Neutrophil (primary cell): ENCODE measurements at regions not wholly inside any gene's neighbourhood (a gene's known extent, or its start where the extent isn't known, plus 50 kb on each side); places are given as distances from the start of the nearest gene placed in this dataset.

Experiments
- H3K27ac ChIP-seq: fragments of 200-600 bp; sonication (generic); 2 replicates; pipeline ENCODE4 v1.5.1; 2016; ENCODE audit warnings: mild to moderate bottlenecking, moderate library complexity
- H3K27me3 ChIP-seq: fragments of 200-600 bp; sonication (generic); 2 replicates; pipeline ENCODE4 v1.6.0; 2016; ENCODE audit warnings: mild to moderate bottlenecking
- H3K36me3 ChIP-seq: fragments of 200-600 bp; sonication (generic); 2 replicates; pipeline ENCODE4 v1.5.1; 2017
- H3K4me1 ChIP-seq, 2 experiments: fragments of 200-600 bp in 1 of 2; sonication (generic) in 1 of 2; 1 replicate in 1 of 2; 2 replicates in 1 of 2; pipeline versions ENCODE4 v1.5.1 to v1.6.1; 2013 to 2016; ENCODE audit warnings: low read depth in 1 of 2, low read length in 1 of 2, mild to moderate bottlenecking in 1 of 2, moderate library complexity in 1 of 2; ENCODE audit not compliant: control insufficient read depth in 1 of 2, insufficient read depth in 1 of 2
- H3K4me3 ChIP-seq, 2 experiments: fragments of 200-600 bp in 1 of 2; sonication (generic) in 1 of 2; 1 replicate in 1 of 2; 2 replicates in 1 of 2; pipeline ENCODE4 v1.5.1; 2013 to 2016; ENCODE audit warnings: low read depth in 1 of 2, low read length in 1 of 2, mild to moderate bottlenecking in 1 of 2, moderate library complexity in 1 of 2
- H3K9me3 ChIP-seq: fragments of 200-600 bp; sonication (generic); 2 replicates; pipeline ENCODE4 v1.5.1; 2016
- CTCF ChIP-seq: fragments of 200-600 bp; sonication (generic); IDR thresholded peaks from 2 replicates; pipeline ENCODE4 v1.5.1; 2016; ENCODE audit warnings: antibody characterized with exemption

- no peaks in the 10 kb centered on the region for H3K4me1 ChIP-seq
- no peak overlapping the region for H3K27ac ChIP-seq
- no peak for TF ChIP-seq CTCF
- H3K36me3 ChIP-seq: no peaks in the 10 kb centered on the region
- H3K27me3 ChIP-seq: no peaks in the 10 kb centered on the region
- no peaks in the 10 kb centered on the region for H3K9me3 ChIP-seq
- no peak overlapping the region for H3K4me3 ChIP-seq
These were observed 104.5 kb downstream of the CTTN start for GRCh38 chr11:70502677-70503467.

- no peaks in the 10 kb centered on the region for H3K4me1 ChIP-seq
- no peaks in the 10 kb centered on the region for H3K9me3 ChIP-seq
- no peak for TF ChIP-seq CTCF
These were observed 105.3 kb downstream of the CTTN start for GRCh38 chr11:70503468-70504221.

GRCh38 chr11:70504246-70505020 is 106.1 kb downstream of the CTTN start:
- Histone ChIP-seq H3K4me3 (no peak overlapping the region), H3K27ac (no peak overlapping the region), H3K27me3 (no peaks in the 10 kb centered on the region), H3K36me3 (no peaks in the 10 kb centered on the region), H3K9me3 (no peaks in the 10 kb centered on the region), H3K4me1 (no peaks in the 10 kb centered on the region)
- no peak for TF ChIP-seq CTCF

More at GRCh38 chr11:70503468-70504221, 105.3 kb downstream of the CTTN start:
- no peak overlapping the region for H3K27ac ChIP-seq
- no peaks in the 10 kb centered on the region for H3K36me3 ChIP-seq
- no peak overlapping the region for H3K4me3 ChIP-seq
- H3K27me3 ChIP-seq: no peaks in the 10 kb centered on the region

GRCh38 chr11:70505331-70505731 is 107.0 kb downstream of the CTTN start:
- Histone ChIP-seq H3K4me3 (no peak overlapping the region), H3K27ac (no peak overlapping the region), H3K4me1 (no peaks in the 10 kb centered on the region), H3K36me3 (no peaks in the 10 kb centered on the region), H3K9me3 (no peaks in the 10 kb centered on the region), H3K27me3 (no peaks in the 10 kb centered on the region)
- TF ChIP-seq CTCF: no peak

- TF ChIP-seq CTCF: no peak
- Histone ChIP-seq H3K4me1 (no peaks in the 10 kb centered on the region), H3K27me3 (no peaks in the 10 kb centered on the region), H3K36me3 (no peaks in the 10 kb centered on the region), H3K4me3 (no peak overlapping the region), H3K27ac (no peak overlapping the region), H3K9me3 (no peaks in the 10 kb centered on the region)
These were observed 107.7 kb downstream of the CTTN start for GRCh38 chr11:70505761-70506657.
